ENCODE measurements at regions not wholly inside any gene's neighbourhood (a gene's known extent, or its start where the extent isn't known, plus 50 kb on each side); places are given as distances from the start of the nearest gene placed in this dataset.

GRCh38 chr9:20082406-20082805, 293.6 kb upstream of the SLC24A2 start:
- H2BK5ac ChIP-seq (ENCODE audit: low read depth, low read length, poor library complexity, severe bottlenecking) = no peak overlapping the region
- dilution Hi-C loops (cut with HindIII; ENCODE audit: low sequenced_read_pairs, unreplicated experiment) (no loop called here), in situ Hi-C loops (cut with MboI; ENCODE audit: low sequenced_read_pairs) (no loop called here), intact Hi-C loops (cut with micrococcal nuclease) (no loop called here)
- BruUV-seq (replicated peaks) = no TSS peak
- no peak overlapping the region for H3K4ac ChIP-seq (ENCODE audit: low read depth, low read length)
- no peak overlapping the region for H3K4me3 ChIP-seq (ENCODE audit: insufficient read depth, low read depth, low read length)
- ChIA-PET CTCF (no interaction called here), POLR2A (ENCODE audit: unreplicated experiment) (no interaction called here)
- H2AFZ ChIP-seq (replicated peaks; ENCODE audit: low read length, poor library complexity) = peak overlapping the region; percentile 23
- no peak overlapping the region for H2AK5ac ChIP-seq (ENCODE audit: low read depth, low read length)
- H4K20me1 ChIP-seq (ENCODE audit: insufficient read depth, low read length) = no peaks in the 10 kb centered on the region
- H3K14ac ChIP-seq (replicated peaks; ENCODE audit: low read depth, low read length) = no peak overlapping the region
- no peak overlapping the region for H3K27ac ChIP-seq (ENCODE audit: insufficient read depth, low read length)
- no peak for ATAC-seq (ENCODE audit: low read depth)
- H3K4me2 ChIP-seq (ENCODE audit: low read depth, low read length) = no peak overlapping the region
- H3K23ac ChIP-seq (ENCODE audit: low read depth, low read length) = no peak overlapping the region
- no peak overlapping the region for H4K91ac ChIP-seq (ENCODE audit: insufficient read depth, low read depth, low read length)
- no peaks in the 10 kb centered on the region for H3K36me3 ChIP-seq (ENCODE audit: control insufficient read depth, insufficient read depth, low read length)
- H3K9me1 ChIP-seq (ENCODE audit: insufficient read depth, low read length) = no peaks in the 10 kb centered on the region
- H4K8ac ChIP-seq (ENCODE audit: low read depth in 2 of 2, low read length in 2 of 2) = no peak overlapping the region
- no peak for DNase-seq
- H3K56ac ChIP-seq (ENCODE audit: extremely low read depth, insufficient read depth, low read length) = no peak overlapping the region
- no peak overlapping the region for H3K9ac ChIP-seq (ENCODE audit: low read depth, low read length)
- no peak overlapping the region for H3K18ac ChIP-seq (ENCODE audit: low read depth, low read length)
- H2BK120ac ChIP-seq (ENCODE audit: low read depth, low read length) = no peak overlapping the region
- H2AK9ac ChIP-seq (replicated peaks; ENCODE audit: low read depth, low read length, poor library complexity) = no peak overlapping the region
- no peak for TF ChIP-seq POLR2A (IDR thresholded peaks at IDR 0.05; ENCODE audit: low read depth, low read length)
- no peak for TF ChIP-seq SMC3 (IDR thresholded peaks at IDR 0.05; ENCODE audit: low read depth, low read length)
- no peak for TF ChIP-seq FOS (IDR thresholded peaks at IDR 0.05; ENCODE audit: low read depth, low read length)
- no peak for TF ChIP-seq MAZ (IDR thresholded peaks at IDR 0.05; ENCODE audit: borderline replicate concordance, low read depth, low read length)
- no peak for TF ChIP-seq RFX5 (IDR thresholded peaks at IDR 0.05; ENCODE audit: low read depth, low read length)
- no peak for TF ChIP-seq ELK1 (IDR thresholded peaks at IDR 0.05; ENCODE audit: borderline replicate concordance, low read depth, low read length)
- TF ChIP-seq BHLHE40 (IDR thresholded peaks at IDR 0.05; ENCODE audit: low read depth, low read length) = no peak
- no peak for TF ChIP-seq RAD21 (IDR thresholded peaks at IDR 0.05; ENCODE audit: low read length)
- no peak for TF ChIP-seq MAFK (IDR thresholded peaks at IDR 0.05; ENCODE audit: low read depth, low read length)
- no peak for TF ChIP-seq RCOR1 (IDR thresholded peaks at IDR 0.05; ENCODE audit: insufficient replicate concordance, low read length)
- no peak for TF ChIP-seq CHD1 (IDR thresholded peaks at IDR 0.05; ENCODE audit: low read depth, low read length)
- no peak for TF ChIP-seq CTCF (conservative IDR thresholded peaks at IDR 0.05; ENCODE audit: low read depth, low read length)
- TF ChIP-seq NFE2L2 (IDR thresholded peaks at IDR 0.05; ENCODE audit: low read depth, low read length) = no peak
- TF ChIP-seq MXI1 (IDR thresholded peaks at IDR 0.05; ENCODE audit: borderline replicate concordance, low read depth, low read length) = no peak
- TF ChIP-seq USF2 (IDR thresholded peaks at IDR 0.05; ENCODE audit: low read depth, low read length) = no peak
- no peak for TF ChIP-seq CEBPB (IDR thresholded peaks at IDR 0.05; ENCODE audit: low read depth, low read length)
- no peaks in the 10 kb centered on the region for H3K4me1 ChIP-seq (ENCODE audit: control insufficient read depth, insufficient read depth, low read length)
- H3K79me1 ChIP-seq (ENCODE audit: low read depth in 1 of 2, low read length in 2 of 2) = no peaks in the 10 kb centered on the region
- 90% methylated on average over 2 of the region's 3 CpGs; no CpG with 5 or more reads in 1 of the 2 experiments for WGBS, 2 experiments (ENCODE audit: extremely low coverage in 2 of 2, insufficient read length in 1 of 2)
- peaks cover 2% of the 10 kb centered on the region; the same call in 1 of the 2 replicates for H3K27me3 ChIP-seq (ENCODE audit: control insufficient read depth, insufficient read depth, low read length)
- H4K5ac ChIP-seq (ENCODE audit: low read depth, low read length) = no peak overlapping the region
- H2BK15ac ChIP-seq (ENCODE audit: low read depth, low read length) = no peak overlapping the region
- H3K9me3 ChIP-seq (ENCODE audit: control insufficient read depth, insufficient read depth, low read length) = no peaks in the 10 kb centered on the region
- no peak overlapping the region for H2BK20ac ChIP-seq (ENCODE audit: low read depth, low read length)
